ENCODE measurements at regions not wholly inside any gene's neighbourhood (a gene's known extent, or its start where the extent isn't known, plus 50 kb on each side); places are given as distances from the start of the nearest gene placed in this dataset.

DNA sequence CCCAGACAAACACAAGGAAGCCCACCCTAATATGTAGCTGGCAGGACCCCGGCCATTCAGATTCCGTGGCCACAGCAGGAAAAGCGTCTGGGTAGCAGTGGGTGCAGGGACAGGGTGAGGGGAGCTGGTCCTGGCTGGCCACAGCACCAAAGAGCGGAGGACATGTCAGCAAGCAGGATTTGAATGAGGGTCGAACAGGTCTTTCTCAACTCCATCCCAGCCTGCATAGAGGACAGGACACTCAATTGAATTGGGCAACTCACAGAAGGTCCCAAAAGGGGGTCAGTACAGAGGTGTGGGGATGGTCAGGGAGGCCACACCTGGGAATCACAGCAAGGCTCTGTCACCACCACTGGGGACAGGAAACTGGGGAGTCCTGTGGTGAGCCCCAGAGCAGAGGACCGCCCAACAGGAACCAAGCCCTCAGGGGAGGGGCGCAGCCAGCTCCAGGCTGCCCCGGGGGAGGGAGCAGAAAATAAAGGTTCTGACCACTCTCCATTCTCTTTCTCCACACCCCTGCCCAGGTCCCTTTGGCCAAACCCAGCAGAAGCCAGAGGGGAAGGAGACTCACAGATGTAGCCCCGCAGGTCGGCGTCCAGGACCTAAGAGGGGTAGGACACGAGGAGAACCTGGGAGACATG is 108.7 kb upstream of the PPP2R2D start:
- Histone ChIP-seq H3K9me1 (replicated peaks; ENCODE audit: control insufficient read depth, extremely low read depth, insufficient read depth, low read length) (no peaks in the 10 kb centered on the region), H3K4me2 (ENCODE audit: insufficient read depth, low read length) (no peak overlapping the region), H3K9me3 (replicated peaks; ENCODE audit: control insufficient read depth, insufficient read depth, low read length) (no peaks in the 10 kb centered on the region), H3K36me3 (ENCODE audit: control insufficient read depth in 2 of 2, extremely low read depth in 1 of 2, insufficient read depth in 2 of 2, low read length in 2 of 2) (no peaks in the 10 kb centered on the region), H3K79me2 (ENCODE audit: control insufficient read depth, insufficient read depth, low read length) (no peaks in the 10 kb centered on the region), H3K27ac (ENCODE audit: insufficient read depth, low read depth, low read length) (no peak overlapping the region), H3K4me3 (replicated peaks in 1 of 3; ENCODE audit: insufficient read depth in 1 of 3, low read depth in 1 of 3, low read length in 3 of 3) (no peak overlapping the region), H4K20me1 (replicated peaks; ENCODE audit: control insufficient read depth, extremely low read depth, insufficient read depth, low read length) (no peaks in the 10 kb centered on the region), H2AFZ (ENCODE audit: low read depth, low read length) (no peak overlapping the region), H3K27me3 (ENCODE audit: control insufficient read depth in 2 of 2, insufficient read depth in 2 of 2, low read length in 2 of 2) (no peaks in the 10 kb centered on the region), H3K4me1 (ENCODE audit: control insufficient read depth, extremely low read depth, insufficient read depth, low read length) (no peaks in the 10 kb centered on the region), H3K9ac (replicated peaks; ENCODE audit: extremely low read depth, insufficient read depth, low read length) (no peak overlapping the region)
- no peak for TF ChIP-seq GATA2 (IDR thresholded peaks at IDR 0.05; ENCODE audit: insufficient read depth, insufficient read length, low read depth, low read length)
- TF ChIP-seq, protein P1, sequence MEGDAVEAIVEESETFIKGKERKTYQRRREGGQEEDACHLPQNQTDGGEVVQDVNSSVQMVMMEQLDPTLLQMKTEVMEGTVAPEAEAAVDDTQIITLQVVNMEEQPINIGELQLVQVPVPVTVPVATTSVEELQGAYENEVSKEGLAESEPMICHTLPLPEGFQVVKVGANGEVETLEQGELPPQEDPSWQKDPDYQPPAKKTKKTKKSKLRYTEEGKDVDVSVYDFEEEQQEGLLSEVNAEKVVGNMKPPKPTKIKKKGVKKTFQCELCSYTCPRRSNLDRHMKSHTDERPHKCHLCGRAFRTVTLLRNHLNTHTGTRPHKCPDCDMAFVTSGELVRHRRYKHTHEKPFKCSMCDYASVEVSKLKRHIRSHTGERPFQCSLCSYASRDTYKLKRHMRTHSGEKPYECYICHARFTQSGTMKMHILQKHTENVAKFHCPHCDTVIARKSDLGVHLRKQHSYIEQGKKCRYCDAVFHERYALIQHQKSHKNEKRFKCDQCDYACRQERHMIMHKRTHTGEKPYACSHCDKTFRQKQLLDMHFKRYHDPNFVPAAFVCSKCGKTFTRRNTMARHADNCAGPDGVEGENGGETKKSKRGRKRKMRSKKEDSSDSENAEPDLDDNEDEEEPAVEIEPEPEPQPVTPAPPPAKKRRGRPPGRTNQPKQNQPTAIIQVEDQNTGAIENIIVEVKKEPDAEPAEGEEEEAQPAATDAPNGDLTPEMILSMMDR (IDR thresholded peaks at IDR 0.05; ENCODE audit: extremely low read depth in 1 of 2, insufficient read depth in 1 of 2, low read depth in 1 of 2, low read length in 2 of 2), result no peak
- TF ChIP-seq EZH2 (IDR thresholded peaks at IDR 0.05; ENCODE audit: borderline replicate concordance, low read depth, low read length, severe bottlenecking), result no peak
- TF ChIP-seq, protein P2, sequence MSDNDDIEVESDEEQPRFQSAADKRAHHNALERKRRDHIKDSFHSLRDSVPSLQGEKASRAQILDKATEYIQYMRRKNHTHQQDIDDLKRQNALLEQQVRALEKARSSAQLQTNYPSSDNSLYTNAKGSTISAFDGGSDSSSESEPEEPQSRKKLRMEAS (IDR thresholded peaks at IDR 0.05; ENCODE audit: insufficient read depth, insufficient read length), result no peak
- ChIA-PET CTCF (no interaction called here), POLR2A (no interaction called here)
- DNase-seq (ENCODE audit: low read depth, low spot score) (no peak), FAIRE-seq (no peak)
- dilution Hi-C loops (cut with MboI; ENCODE audit: extremely low pct_ligation_motif_present, low sequenced_read_pairs), result no loop called here
- intact Hi-C loops (cut with micrococcal nuclease), result no loop called here
- BruUV-seq (replicated peaks), result no TSS peak

DNA sequence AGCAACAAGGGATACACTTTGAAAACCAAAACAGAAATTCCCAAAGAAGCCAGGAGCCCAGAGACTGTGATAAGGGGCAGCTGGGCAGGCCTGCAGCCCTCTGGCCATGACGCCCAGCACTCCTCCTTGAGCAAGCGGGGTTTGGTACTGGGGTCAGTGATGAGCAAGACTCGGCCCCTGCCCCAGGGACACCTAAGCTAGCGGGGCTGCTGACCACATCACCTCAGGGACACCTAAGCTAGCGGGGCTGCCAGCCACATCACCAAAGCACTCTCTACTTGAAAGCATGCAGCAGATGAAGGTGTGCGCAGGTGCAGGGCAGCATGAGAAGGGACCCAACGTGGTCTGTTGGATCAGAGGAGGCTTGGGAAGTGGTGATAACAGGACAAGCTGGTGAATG is 108.0 kb upstream of the PPP2R2D start:
- POLR2A ChIA-PET, result no interaction called here
- Histone ChIP-seq H3K4me3 (replicated peaks in 1 of 3; ENCODE audit: insufficient read depth in 1 of 3, low read depth in 1 of 3, low read length in 3 of 3) (no peak overlapping the region), H2AFZ (ENCODE audit: low read depth, low read length) (no peak overlapping the region), H3K9ac (replicated peaks; ENCODE audit: extremely low read depth, insufficient read depth, low read length) (no peak overlapping the region), H4K20me1 (replicated peaks; ENCODE audit: control insufficient read depth, extremely low read depth, insufficient read depth, low read length) (no peaks in the 10 kb centered on the region), H3K27me3 (ENCODE audit: control insufficient read depth in 2 of 2, insufficient read depth in 2 of 2, low read length in 2 of 2) (no peaks in the 10 kb centered on the region), H3K9me3 (replicated peaks; ENCODE audit: control insufficient read depth, insufficient read depth, low read length) (no peaks in the 10 kb centered on the region), H3K4me1 (ENCODE audit: control insufficient read depth, extremely low read depth, insufficient read depth, low read length) (no peaks in the 10 kb centered on the region), H3K9me1 (replicated peaks; ENCODE audit: control insufficient read depth, extremely low read depth, insufficient read depth, low read length) (no peaks in the 10 kb centered on the region), H3K4me2 (ENCODE audit: insufficient read depth, low read length) (no peak overlapping the region), H3K27ac (ENCODE audit: insufficient read depth, low read depth, low read length) (no peak overlapping the region), H3K79me2 (ENCODE audit: control insufficient read depth, insufficient read depth, low read length) (no peaks in the 10 kb centered on the region), H3K36me3 (ENCODE audit: control insufficient read depth in 2 of 2, extremely low read depth in 1 of 2, insufficient read depth in 2 of 2, low read length in 2 of 2) (no peaks in the 10 kb centered on the region)
- FAIRE-seq (no peak), DNase-seq (ENCODE audit: low read depth, low spot score) (no peak)
- CTCF ChIA-PET, result no interaction called here
- no TSS peak for BruUV-seq (replicated peaks)
- no peak for TF ChIP-seq MYC (IDR thresholded peaks at IDR 0.05; ENCODE audit: low read depth, low read length)
- no peak for TF ChIP-seq GATA2 (IDR thresholded peaks at IDR 0.05; ENCODE audit: insufficient read depth, insufficient read length, low read depth, low read length)
- TF ChIP-seq POLR2AphosphoS5 (IDR thresholded peaks at IDR 0.05; ENCODE audit: insufficient read depth, low read depth, low read length), result no peak
- TF ChIP-seq, protein P1 (IDR thresholded peaks at IDR 0.05; ENCODE audit: extremely low read depth in 1 of 2, insufficient read depth in 1 of 2, low read depth in 1 of 2, low read length in 2 of 2), result no peak
- no peak for TF ChIP-seq JUN (IDR thresholded peaks at IDR 0.05; ENCODE audit: borderline replicate concordance, insufficient read depth, insufficient read length, low read depth)
- TF ChIP-seq, protein P2 (IDR thresholded peaks at IDR 0.05; ENCODE audit: insufficient read depth, insufficient read length), result no peak
- TF ChIP-seq FOS (IDR thresholded peaks at IDR 0.05; ENCODE audit: borderline replicate concordance, insufficient read depth, low read length), result no peak
- TF ChIP-seq EZH2 (IDR thresholded peaks at IDR 0.05; ENCODE audit: borderline replicate concordance, low read depth, low read length, severe bottlenecking), result no peak
- no peak for TF ChIP-seq POLR2A (IDR thresholded peaks at IDR 0.05; ENCODE audit: low read depth, low read length)
- intact Hi-C loops (cut with micrococcal nuclease) (no loop called here), dilution Hi-C loops (cut with MboI; ENCODE audit: extremely low pct_ligation_motif_present, low sequenced_read_pairs) (no loop called here)
